Caco-2 (cell line): ENCODE measurements at regions not wholly inside any gene's neighbourhood (a gene's known extent, or its start where the extent isn't known, plus 50 kb on each side); places are given as distances from the start of the nearest gene placed in this dataset.
"Not testable (repeated sequence)": the region's sequence is repeated elsewhere in the genome, so short reads cannot be mapped to it uniquely, and the experiment has no call there.

Experiments
- BruUV-seq: library from RNA; stranded (reverse); fragments of 400-500 nt; replicated peaks from 2 replicates; lab custom pipeline; 2021; lab: Mats Ljungman, UMichigan
- CTCF ChIA-PET: fragments of 300-600 bp; sonication (Branson Sonifier 250); formaldehyde crosslinking; loops from one replicate; lab custom pipeline; 2022; ENCODE audit warnings: antibody characterized with exemption; lab: Charles Lee
- POLR2A ChIA-PET: fragments of 300-600 bp; sonication (Branson Sonifier 250); formaldehyde crosslinking; loops from one replicate; lab custom pipeline; 2022; ENCODE audit warnings: antibody characterized with exemption; lab: Charles Lee
- DNase-seq, 2 experiments: peaks; one replicate each; pipeline versions ENCODE4 v3.0.0 to v3.0.0-alpha.2; 2020 to 2022
- H3K27me3 ChIP-seq: replicated peaks from 2 replicates; pipeline ENCODE4 v1.6.0; 2011; ENCODE audit warnings: low read length; ENCODE audit not compliant: control insufficient read depth, insufficient read depth
- H3K36me3 ChIP-seq: 2 replicates; pipeline ENCODE4 v1.5.1; 2011; ENCODE audit warnings: low read length; ENCODE audit not compliant: control insufficient read depth, insufficient read depth
- H3K4me1 ChIP-seq: fragments of 250-450 bp; sonication (Bioruptor Pico); 2 replicates; pipeline ENCODE4 v1.5.1; 2020; ENCODE audit warnings: mild to moderate bottlenecking
- H3K4me3 ChIP-seq: 2 replicates; pipeline ENCODE4 v1.5.1; 2011; ENCODE audit warnings: low read depth, mild to moderate bottlenecking, control low read depth, low read length
- H3K9me3 ChIP-seq: fragments of 250-450 bp; sonication (Bioruptor Pico); 2 replicates; pipeline ENCODE4 v1.5.1; 2020; ENCODE audit warnings: mild to moderate bottlenecking, moderate library complexity
- H3K27ac Mint-ChIP-seq: one replicate; pipeline ENCODE4 v1.8.0; 2022; ENCODE audit warnings: mixed read lengths; ENCODE audit not compliant: unreplicated experiment
- H3K27me3 Mint-ChIP-seq: one replicate; pipeline ENCODE4 v1.8.0; 2022; ENCODE audit warnings: mixed read lengths; ENCODE audit not compliant: insufficient read depth, unreplicated experiment
- H3K36me3 Mint-ChIP-seq: one replicate; pipeline ENCODE4 v1.8.0; 2022; ENCODE audit warnings: mild to moderate bottlenecking, mixed read lengths; ENCODE audit not compliant: insufficient read depth, unreplicated experiment
- H3K4me1 Mint-ChIP-seq: one replicate; pipeline ENCODE4 v1.8.0; 2022; ENCODE audit warnings: low read depth, mixed read lengths; ENCODE audit not compliant: unreplicated experiment
- H3K4me3 Mint-ChIP-seq: one replicate; pipeline ENCODE4 v1.8.0; 2022; ENCODE audit warnings: mild to moderate bottlenecking, moderate library complexity, mixed read lengths; ENCODE audit not compliant: unreplicated experiment
- H3K9me3 Mint-ChIP-seq: one replicate; pipeline ENCODE4 v1.8.0; 2022; ENCODE audit warnings: mixed read lengths; ENCODE audit not compliant: unreplicated experiment
- intact Hi-C: fragments of 100-400 bp; cut with micrococcal nuclease; formaldehyde crosslinking; loops from one replicate; pipeline ENCODE4 v1.10.0; 2022; ENCODE audit not compliant: unreplicated experiment
- TF ChIP-seq, protein P1 (sequence below), 2 experiments: fragments of 200-600 bp in 1 of 2; IDR thresholded peaks; 1 replicate in 1 of 2; 2 replicates in 1 of 2; pipeline versions ENCODE4 v1.5.1 to v1.8.0; 2011 to 2022; ENCODE audit warnings: antibody characterized with exemption in 1 of 2, control low read depth in 1 of 2, inconsistent platforms in 1 of 2, low read depth in 1 of 2, low read length in 1 of 2, mild to moderate bottlenecking in 1 of 2, moderate library complexity in 1 of 2; ENCODE audit not compliant: insufficient read depth in 1 of 2, severe bottlenecking in 1 of 2, unreplicated experiment in 1 of 2

DNA sequence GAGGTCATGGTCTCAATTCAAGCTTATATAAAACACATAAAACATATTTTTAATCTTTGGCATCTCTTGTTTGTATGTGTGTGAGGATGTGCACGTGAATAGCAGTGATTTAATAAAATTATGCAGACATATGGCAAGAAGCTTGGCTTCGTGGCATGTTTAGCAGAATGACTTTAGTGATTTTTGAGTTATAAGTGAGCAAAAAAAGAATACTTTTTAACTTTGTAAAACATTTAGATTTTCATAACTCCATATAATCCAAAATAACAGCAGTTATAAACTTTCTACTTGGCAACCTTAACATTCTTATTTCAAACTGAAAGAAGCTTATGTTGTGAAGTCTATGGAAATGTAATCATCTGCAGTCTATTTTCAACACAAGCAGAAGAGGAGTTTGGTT is 120.6 kb downstream of the SLITRK1 start:
- POLR2A ChIA-PET = no interaction called here
- Mint-ChIP-seq H3K4me3 (no peak overlapping the region), H3K27me3 (no peaks in the 10 kb centered on the region), H3K9me3 (peaks cover 9% of the 10 kb centered on the region), H3K36me3 (no peaks in the 10 kb centered on the region), H3K4me1 (no peaks in the 10 kb centered on the region), H3K27ac (no peak overlapping the region)
- no peak overlapping the region for H3K4me3 ChIP-seq
- intact Hi-C loops = no loop called here
- TF ChIP-seq, protein P1, sequence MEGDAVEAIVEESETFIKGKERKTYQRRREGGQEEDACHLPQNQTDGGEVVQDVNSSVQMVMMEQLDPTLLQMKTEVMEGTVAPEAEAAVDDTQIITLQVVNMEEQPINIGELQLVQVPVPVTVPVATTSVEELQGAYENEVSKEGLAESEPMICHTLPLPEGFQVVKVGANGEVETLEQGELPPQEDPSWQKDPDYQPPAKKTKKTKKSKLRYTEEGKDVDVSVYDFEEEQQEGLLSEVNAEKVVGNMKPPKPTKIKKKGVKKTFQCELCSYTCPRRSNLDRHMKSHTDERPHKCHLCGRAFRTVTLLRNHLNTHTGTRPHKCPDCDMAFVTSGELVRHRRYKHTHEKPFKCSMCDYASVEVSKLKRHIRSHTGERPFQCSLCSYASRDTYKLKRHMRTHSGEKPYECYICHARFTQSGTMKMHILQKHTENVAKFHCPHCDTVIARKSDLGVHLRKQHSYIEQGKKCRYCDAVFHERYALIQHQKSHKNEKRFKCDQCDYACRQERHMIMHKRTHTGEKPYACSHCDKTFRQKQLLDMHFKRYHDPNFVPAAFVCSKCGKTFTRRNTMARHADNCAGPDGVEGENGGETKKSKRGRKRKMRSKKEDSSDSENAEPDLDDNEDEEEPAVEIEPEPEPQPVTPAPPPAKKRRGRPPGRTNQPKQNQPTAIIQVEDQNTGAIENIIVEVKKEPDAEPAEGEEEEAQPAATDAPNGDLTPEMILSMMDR (IDR thresholded peaks at IDR 0.05; ENCODE audit: insufficient read depth in 1 of 2, low read depth in 1 of 2, low read length in 1 of 2, severe bottlenecking in 1 of 2, unreplicated experiment in 1 of 2) = no peak
- no peak for DNase-seq
- H3K36me3 ChIP-seq = no peaks in the 10 kb centered on the region
- peaks cover 4% of the 10 kb centered on the region for H3K9me3 ChIP-seq
- CTCF ChIA-PET = no interaction called here
- no TSS peak for BruUV-seq
- no peaks in the 10 kb centered on the region for H3K27me3 ChIP-seq
- H3K4me1 ChIP-seq = no peaks in the 10 kb centered on the region

DNA sequence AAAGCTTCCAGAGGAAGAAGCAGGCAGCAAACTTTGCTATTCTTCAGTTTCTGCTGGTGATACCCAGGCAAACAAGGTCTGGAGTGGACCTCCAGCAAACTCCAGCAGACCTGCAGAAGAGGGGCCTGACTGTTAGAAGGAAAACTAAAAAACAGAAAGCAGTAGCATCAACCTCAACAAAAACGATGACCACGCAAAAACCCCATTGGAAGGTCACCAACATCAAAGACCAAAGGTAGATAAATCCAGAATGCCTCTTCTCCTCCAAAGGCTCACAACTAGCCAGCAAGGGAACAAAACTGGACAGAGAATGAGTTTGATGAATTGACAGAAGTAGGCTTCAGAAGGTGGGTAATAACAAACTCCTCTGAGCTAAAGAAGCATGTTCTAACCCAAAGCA is 127.1 kb downstream of the SLITRK1 start:
- CTCF ChIA-PET, H3K27me3 ChIP-seq, H3K9me3 ChIP-seq, DNase-seq, H3K36me3 Mint-ChIP-seq, H3K27ac Mint-ChIP-seq, intact Hi-C loops, POLR2A ChIA-PET, BruUV-seq, H3K4me3 ChIP-seq, H3K4me3 Mint-ChIP-seq, H3K36me3 ChIP-seq, H3K27me3 Mint-ChIP-seq: not testable (repeated sequence)
- Mint-ChIP-seq H3K4me1 (peaks cover 14% of the 10 kb centered on the region), H3K9me3 (peaks cover 24% of the 10 kb centered on the region)
- H3K4me1 ChIP-seq = peaks cover 22% of the 10 kb centered on the region

DNA sequence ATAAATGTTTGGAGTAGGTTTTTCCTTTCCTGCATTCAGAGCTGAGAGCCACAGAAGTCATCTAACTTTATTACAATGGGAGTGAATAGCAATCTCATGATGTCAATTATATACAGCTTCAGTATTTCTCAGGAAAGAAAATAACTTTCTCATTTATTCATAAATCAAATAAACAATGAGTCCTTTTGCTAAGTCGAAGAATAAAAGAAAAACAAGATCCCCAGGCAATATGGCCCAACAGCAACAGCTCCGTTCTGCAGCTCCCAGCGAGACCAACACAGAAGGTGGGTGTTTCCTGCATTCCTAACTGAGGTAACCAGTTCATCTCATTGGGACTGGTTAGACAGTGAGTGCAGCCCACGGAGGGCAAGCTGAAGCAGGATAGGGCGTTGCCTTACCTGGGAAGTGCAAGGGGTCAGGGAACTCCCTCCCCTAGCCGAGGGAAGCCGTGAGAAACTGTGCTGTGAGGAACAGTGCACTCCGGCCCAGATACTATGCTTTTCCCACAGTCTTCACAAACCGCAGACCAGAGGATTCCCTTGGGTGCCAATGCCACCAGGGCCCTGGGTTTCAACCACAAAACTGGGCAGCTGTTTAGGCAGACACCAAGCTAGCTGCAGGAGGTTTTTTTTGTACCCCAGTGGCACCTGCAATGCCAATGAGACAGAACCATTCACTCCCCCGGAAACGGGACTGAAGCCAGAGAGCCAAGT is 128.2 kb downstream of the SLITRK1 start:
- Histone ChIP-seq H3K4me3 (no peak overlapping the region), H3K9me3 (peaks cover 9% of the 10 kb centered on the region), H3K27me3 (no peaks in the 10 kb centered on the region), H3K4me1 (peaks cover 23% of the 10 kb centered on the region), H3K36me3 (no peaks in the 10 kb centered on the region)
- no peaks in the 10 kb centered on the region for H3K36me3 Mint-ChIP-seq
- H3K27me3 Mint-ChIP-seq = no peaks in the 10 kb centered on the region
- CTCF ChIA-PET = no interaction called here
- H3K4me3 Mint-ChIP-seq = no peak overlapping the region
- no peak overlapping the region for H3K27ac Mint-ChIP-seq
- TF ChIP-seq, protein P1 (IDR thresholded peaks at IDR 0.05; ENCODE audit: insufficient read depth in 1 of 2, low read depth in 1 of 2, low read length in 1 of 2, severe bottlenecking in 1 of 2, unreplicated experiment in 1 of 2) = no peak
- POLR2A ChIA-PET = no interaction called here
- DNase-seq = no peak
- intact Hi-C loops = no loop called here
- H3K4me1 Mint-ChIP-seq = peaks cover 14% of the 10 kb centered on the region
- H3K9me3 Mint-ChIP-seq = peaks cover 29% of the 10 kb centered on the region
- no TSS peak for BruUV-seq
